ENCODE measurements at regions not wholly inside any gene's neighbourhood (a gene's known extent, or its start where the extent isn't known, plus 50 kb on each side); places are given as distances from the start of the nearest gene placed in this dataset.
A peak's percentile ranks its signal among the peaks of the same experiment; 100 is the strongest.

DNA sequence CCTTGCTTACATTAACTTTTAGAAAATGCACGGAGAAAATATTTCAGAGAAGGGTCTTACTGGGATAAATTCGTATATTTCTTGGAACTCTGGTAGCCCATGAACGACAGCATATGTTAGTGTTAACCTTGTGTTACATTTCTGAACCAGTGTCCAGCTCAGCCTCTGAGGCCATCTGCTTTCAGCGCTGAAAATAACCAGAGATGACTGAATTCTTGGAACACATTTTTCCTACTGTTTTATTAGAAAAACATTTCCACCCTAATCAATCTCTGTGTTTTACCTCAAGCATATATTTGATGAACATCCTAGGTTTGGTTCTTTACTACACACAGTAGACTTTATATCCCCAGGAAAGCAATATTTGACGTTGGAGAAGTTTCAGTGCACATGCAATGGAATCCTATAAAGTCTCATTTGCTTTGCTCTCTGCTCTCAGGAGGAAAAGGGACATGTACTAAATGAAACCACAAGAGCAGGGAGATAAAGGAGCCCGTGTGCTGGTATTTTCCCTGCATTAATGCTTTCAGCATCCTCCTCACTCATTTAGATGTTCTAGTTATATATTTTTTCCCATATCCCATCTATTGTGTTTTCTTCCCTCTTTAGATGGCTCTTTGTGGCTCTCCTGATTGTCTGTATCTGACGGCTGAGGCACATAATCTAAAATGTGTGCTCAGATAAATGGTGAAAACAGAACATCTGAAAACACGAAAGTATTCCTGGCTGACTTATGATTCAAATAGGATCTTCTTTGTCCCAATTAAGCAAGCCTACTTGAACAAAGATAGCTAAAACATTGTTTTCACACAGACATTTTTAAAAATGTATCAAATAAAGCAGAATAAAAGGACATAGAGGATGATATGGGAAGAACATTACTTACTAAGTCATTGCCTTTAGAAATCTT is 151.7 kb upstream of the KCNMB2 start:
- TF ChIP-seq, protein P1, sequence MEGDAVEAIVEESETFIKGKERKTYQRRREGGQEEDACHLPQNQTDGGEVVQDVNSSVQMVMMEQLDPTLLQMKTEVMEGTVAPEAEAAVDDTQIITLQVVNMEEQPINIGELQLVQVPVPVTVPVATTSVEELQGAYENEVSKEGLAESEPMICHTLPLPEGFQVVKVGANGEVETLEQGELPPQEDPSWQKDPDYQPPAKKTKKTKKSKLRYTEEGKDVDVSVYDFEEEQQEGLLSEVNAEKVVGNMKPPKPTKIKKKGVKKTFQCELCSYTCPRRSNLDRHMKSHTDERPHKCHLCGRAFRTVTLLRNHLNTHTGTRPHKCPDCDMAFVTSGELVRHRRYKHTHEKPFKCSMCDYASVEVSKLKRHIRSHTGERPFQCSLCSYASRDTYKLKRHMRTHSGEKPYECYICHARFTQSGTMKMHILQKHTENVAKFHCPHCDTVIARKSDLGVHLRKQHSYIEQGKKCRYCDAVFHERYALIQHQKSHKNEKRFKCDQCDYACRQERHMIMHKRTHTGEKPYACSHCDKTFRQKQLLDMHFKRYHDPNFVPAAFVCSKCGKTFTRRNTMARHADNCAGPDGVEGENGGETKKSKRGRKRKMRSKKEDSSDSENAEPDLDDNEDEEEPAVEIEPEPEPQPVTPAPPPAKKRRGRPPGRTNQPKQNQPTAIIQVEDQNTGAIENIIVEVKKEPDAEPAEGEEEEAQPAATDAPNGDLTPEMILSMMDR (conservative IDR thresholded peaks at IDR 0.05): no peak
- no peak for TF ChIP-seq ZFX (IDR thresholded peaks at IDR 0.05)
- no peak overlapping the region for H3K27ac ChIP-seq

DNA sequence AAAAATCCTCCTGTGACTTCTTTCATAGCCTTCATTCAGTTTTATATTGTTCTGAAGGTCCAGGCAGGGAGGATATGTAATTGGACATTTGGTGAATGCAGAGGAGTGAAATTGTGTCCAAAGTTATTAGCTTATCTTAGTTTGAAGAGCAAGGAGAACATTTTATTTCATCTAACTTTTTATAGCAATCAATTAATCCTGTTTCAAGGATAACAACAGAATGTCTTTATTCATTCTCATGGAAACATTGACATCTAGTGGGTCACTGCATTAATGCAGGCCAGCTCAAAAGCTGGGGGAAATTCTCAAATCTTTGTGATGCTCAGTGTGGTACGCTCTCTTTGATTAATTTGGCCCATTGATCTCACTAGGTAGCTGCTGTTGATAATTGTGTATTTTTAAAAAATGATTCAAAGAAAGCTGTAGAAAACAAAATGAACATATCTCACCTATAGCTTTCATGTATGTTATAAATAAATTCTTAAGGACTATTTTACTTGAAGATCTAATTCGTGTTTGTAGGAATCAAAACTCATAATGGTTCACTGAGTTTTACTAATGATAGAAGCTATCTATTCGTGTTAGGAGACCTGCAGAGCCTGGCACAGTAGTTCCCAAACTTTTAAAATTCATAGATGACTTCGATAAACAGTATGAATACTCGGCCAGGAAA is 150.8 kb upstream of the KCNMB2 start:
- TF ChIP-seq, protein P1 (conservative IDR thresholded peaks at IDR 0.05): peak; percentile 97
- no peak for TF ChIP-seq ZFX (IDR thresholded peaks at IDR 0.05)
- H3K27ac ChIP-seq: no peak overlapping the region

DNA sequence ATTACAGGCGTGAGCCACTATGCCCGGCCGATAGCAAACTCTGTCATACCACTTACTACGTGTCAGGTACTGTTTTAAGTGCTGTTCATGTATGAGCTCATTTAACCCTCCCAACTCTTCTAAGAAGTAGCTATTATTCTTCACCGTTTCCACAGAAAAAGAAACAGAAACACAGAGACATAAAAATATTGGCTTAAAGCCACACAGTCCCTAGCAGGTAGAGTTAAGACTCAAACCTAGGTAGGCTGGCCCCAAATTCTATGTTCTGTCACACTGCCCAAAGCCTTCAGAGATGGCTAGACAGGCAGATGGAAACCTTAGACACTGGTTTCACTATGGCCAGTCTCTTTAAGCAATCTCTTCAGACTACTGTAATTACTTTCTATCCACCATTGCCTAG is 149.8 kb upstream of the KCNMB2 start:
- TF ChIP-seq ZFX (IDR thresholded peaks at IDR 0.05): no peak
- TF ChIP-seq, protein P1 (conservative IDR thresholded peaks at IDR 0.05): no peak
- H3K27ac ChIP-seq: 0 out of 2 replicates have a peak overlapping the region, but pooled peaks have one; percentile 23

DNA sequence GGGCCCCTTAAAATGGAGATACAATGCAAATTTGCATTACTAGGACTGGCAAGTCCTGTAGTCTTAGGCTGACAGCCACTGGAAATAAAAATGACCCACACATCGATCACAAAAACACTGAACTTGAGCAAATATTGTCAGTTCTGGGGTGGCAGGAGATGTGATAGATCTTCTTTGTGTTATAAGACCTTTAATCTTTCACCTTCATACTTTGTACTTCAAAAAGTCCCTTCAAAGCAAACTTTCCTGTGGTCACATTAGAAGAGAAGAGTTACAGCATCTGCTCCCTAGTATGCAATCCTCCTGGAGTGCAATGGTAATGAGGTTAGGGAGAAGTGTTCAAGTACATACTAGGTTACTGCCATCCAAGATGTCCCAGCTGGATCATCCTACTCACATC is 149.4 kb upstream of the KCNMB2 start:
- TF ChIP-seq, protein P1 (conservative IDR thresholded peaks at IDR 0.05): no peak
- no peak for TF ChIP-seq ZFX (IDR thresholded peaks at IDR 0.05)
- no peak overlapping the region for H3K27ac ChIP-seq

DNA sequence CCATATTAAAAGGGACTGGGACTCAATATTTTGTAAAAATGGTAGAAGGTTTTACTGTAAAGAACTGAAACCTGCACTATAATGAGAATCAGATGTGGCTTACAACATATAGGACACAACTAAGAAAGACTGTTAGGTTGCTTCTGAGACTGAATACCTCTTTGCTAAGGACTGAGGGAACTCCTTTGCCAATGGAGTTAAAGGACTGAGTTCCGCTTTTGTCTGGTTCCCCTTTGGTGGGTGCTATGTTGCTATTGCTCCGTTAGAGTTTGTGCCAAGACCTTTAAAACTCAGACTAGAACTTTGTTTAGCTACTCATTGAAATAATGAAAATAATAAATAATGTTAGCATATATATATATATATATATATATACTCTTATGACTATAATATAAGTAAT is 147.8 kb upstream of the KCNMB2 start:
- H3K27ac ChIP-seq: no peak overlapping the region
- TF ChIP-seq ZFX (IDR thresholded peaks at IDR 0.05): no peak
- TF ChIP-seq, protein P1 (conservative IDR thresholded peaks at IDR 0.05): no peak

DNA sequence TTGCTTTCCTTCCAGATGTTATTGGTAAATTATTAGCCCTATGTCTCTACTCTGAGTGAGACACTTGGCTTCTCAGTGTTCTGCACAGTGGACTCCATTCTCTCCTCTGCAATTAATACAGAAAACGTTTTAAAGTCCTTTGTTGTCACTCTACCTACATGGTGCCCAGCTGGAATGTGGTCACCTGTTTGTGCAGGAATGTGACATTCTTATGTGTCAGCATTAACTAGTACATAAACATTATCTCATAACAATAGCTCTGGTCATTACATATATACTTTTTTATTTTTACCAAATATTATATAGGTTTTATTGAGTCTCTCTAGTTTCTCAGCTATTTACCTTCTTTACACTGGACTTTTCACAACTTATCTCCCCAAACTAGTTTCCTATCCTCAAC is 147.0 kb upstream of the KCNMB2 start:
- no peak overlapping the region for H3K27ac ChIP-seq
- no peak for TF ChIP-seq ZFX (IDR thresholded peaks at IDR 0.05)
- TF ChIP-seq, protein P1 (conservative IDR thresholded peaks at IDR 0.05): no peak

DNA sequence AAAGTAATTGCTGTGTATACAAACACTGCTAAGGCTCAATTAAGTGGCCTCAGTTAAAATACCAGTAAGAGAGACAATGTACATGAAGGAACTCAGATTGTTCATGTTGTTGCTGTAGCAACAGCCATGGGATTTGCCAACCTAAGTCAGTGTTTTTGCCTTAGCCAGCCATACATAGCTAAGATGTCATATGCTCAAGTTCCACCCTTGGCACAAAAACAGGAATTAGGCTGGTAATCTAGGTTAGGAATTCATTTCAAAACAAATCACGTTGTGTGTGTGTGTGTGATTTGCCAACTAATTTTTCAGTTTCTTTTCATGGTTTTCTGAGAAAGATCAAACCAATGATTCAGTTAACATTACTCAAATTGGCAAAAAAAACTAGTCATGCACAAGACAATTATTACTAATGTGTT is 143.7 kb upstream of the KCNMB2 start:
- no peak overlapping the region for H3K27ac ChIP-seq
- TF ChIP-seq ZFX (IDR thresholded peaks at IDR 0.05): no peak
- TF ChIP-seq, protein P1 (conservative IDR thresholded peaks at IDR 0.05): no peak

Measured in C4-2B (cell line).